DND-41 (cell line): ENCODE measurements at regions not wholly inside any gene's neighbourhood (a gene's known extent, or its start where the extent isn't known, plus 50 kb on each side); places are given as distances from the start of the nearest gene placed in this dataset.

Source experiments
- ATAC-seq: fragments of 200-7000 bp; cut with Tn5 transposase; 3 replicates; pipeline ENCODE4 v1.9.1; 2021; ENCODE audit warnings: low read depth; ENCODE audit not compliant: insufficient read depth
- DNase-seq: peaks from one replicate; pipeline ENCODE4 v3.0.0-alpha.2; 2020
- H2AFZ ChIP-seq: 2 replicates; pipeline ENCODE4 v1.6.0; 2012; ENCODE audit warnings: low read depth, low read length
- H3K27ac ChIP-seq: 2 replicates; pipeline ENCODE4 v1.5.1; 2012; ENCODE audit warnings: low read length, inconsistent platforms
- H3K27me3 ChIP-seq: fragments of 200-600 bp; sonication (generic); 2 replicates; pipeline ENCODE4 v1.6.0; 2012; ENCODE audit warnings: low read length, mild to moderate bottlenecking, inconsistent platforms; ENCODE audit not compliant: insufficient read depth, poor library complexity
- H3K36me3 ChIP-seq: 2 replicates; pipeline ENCODE4 v1.5.1; 2012; ENCODE audit warnings: low read length, inconsistent platforms; ENCODE audit not compliant: insufficient read depth
- H3K4me1 ChIP-seq: 2 replicates; pipeline ENCODE4 v1.5.1; 2012; ENCODE audit warnings: mild to moderate bottlenecking, low read length; ENCODE audit not compliant: insufficient read depth
- H3K4me2 ChIP-seq: 2 replicates; pipeline ENCODE4 v1.6.0; 2012; ENCODE audit warnings: mild to moderate bottlenecking, moderate library complexity, low read length, inconsistent platforms; ENCODE audit not compliant: insufficient read depth
- H3K4me3 ChIP-seq, 2 experiments: fragments of 200-600 bp in 1 of 2; shearing (Covaris generic) in 1 of 2; 2 replicates each; pipeline ENCODE4 v1.5.1; 2012 to 2016; ENCODE audit warnings: inconsistent platforms in 2 of 2, low read length in 2 of 2, mild to moderate bottlenecking in 2 of 2, low read depth in 1 of 2, moderate library complexity in 1 of 2
- H3K79me2 ChIP-seq: 2 replicates; pipeline ENCODE4 v1.6.0; 2012; ENCODE audit warnings: low read length, inconsistent platforms; ENCODE audit not compliant: insufficient read depth
- H3K9ac ChIP-seq: 2 replicates; pipeline ENCODE4 v1.6.0; 2012; ENCODE audit warnings: low read depth, mild to moderate bottlenecking, inconsistent platforms, low read length, moderate library complexity
- H3K9me3 ChIP-seq: 2 replicates; pipeline ENCODE4 v1.5.1; 2012; ENCODE audit warnings: low read length, moderate library complexity, mild to moderate bottlenecking, inconsistent platforms; ENCODE audit not compliant: insufficient read depth, severe bottlenecking
- H4K20me1 ChIP-seq: 2 replicates; pipeline ENCODE4 v1.6.0; 2012; ENCODE audit warnings: low read length; ENCODE audit not compliant: insufficient read depth
- CTCF ChIP-seq: IDR thresholded peaks from 2 replicates; pipeline ENCODE4 v1.5.1; 2012; ENCODE audit warnings: borderline replicate concordance, low read length, moderate library complexity, mild to moderate bottlenecking; ENCODE audit not compliant: poor library complexity, severe bottlenecking; ENCODE audit errors: extremely low read depth
- EZH2 ChIP-seq: IDR thresholded peaks from 3 replicates; pipeline ENCODE4 v1.6.1; 2012; ENCODE audit warnings: borderline replicate concordance, low read depth, mild to moderate bottlenecking, moderate library complexity, low read length, inconsistent platforms; ENCODE audit not compliant: severe bottlenecking

GRCh38 chr13:44163108-44163507 lies 210.5 kb upstream of the SERP2 start:
- Histone ChIP-seq H3K27ac (no peak overlapping the region), H3K4me1 (no peaks in the 10 kb centered on the region), H3K79me2 (no peaks in the 10 kb centered on the region), H3K36me3 (no peaks in the 10 kb centered on the region), H3K4me3 (no peak overlapping the region), H3K9me3 (no peaks in the 10 kb centered on the region), H3K4me2 (no peak overlapping the region), H3K27me3 (no peaks in the 10 kb centered on the region), H2AFZ (no peak overlapping the region), H4K20me1 (no peaks in the 10 kb centered on the region), H3K9ac (no peak overlapping the region)
- ATAC-seq (no peak), DNase-seq (no peak)
- no peak for TF ChIP-seq CTCF
- TF ChIP-seq EZH2 = no peak

GRCh38 chr13:44165221-44165888 lies 208.3 kb upstream of the SERP2 start:
- H3K36me3 ChIP-seq = no peaks in the 10 kb centered on the region
- no peaks in the 10 kb centered on the region for H4K20me1 ChIP-seq
- no peaks in the 10 kb centered on the region for H3K9me3 ChIP-seq
- H2AFZ ChIP-seq = no peak overlapping the region
- H3K4me2 ChIP-seq = no peak overlapping the region
- DNase-seq (no peak), ATAC-seq (no peak)
- no peak overlapping the region for H3K9ac ChIP-seq
- no peak for TF ChIP-seq EZH2
- no peak for TF ChIP-seq CTCF
- H3K79me2 ChIP-seq = no peaks in the 10 kb centered on the region
- no peaks in the 10 kb centered on the region for H3K27me3 ChIP-seq
- H3K4me1 ChIP-seq = no peaks in the 10 kb centered on the region
- H3K4me3 ChIP-seq = no peak overlapping the region
- H3K27ac ChIP-seq = no peak overlapping the region

- Histone ChIP-seq H3K27me3 (no peaks in the 10 kb centered on the region), H3K27ac (no peak overlapping the region), H3K4me1 (no peaks in the 10 kb centered on the region), H3K9me3 (no peaks in the 10 kb centered on the region), H3K4me2 (no peak overlapping the region), H3K4me3 (no peak overlapping the region), H3K79me2 (no peaks in the 10 kb centered on the region), H3K9ac (no peak overlapping the region), H4K20me1 (no peaks in the 10 kb centered on the region), H3K36me3 (no peaks in the 10 kb centered on the region), H2AFZ (no peak overlapping the region)
- DNase-seq (no peak), ATAC-seq (no peak)
- TF ChIP-seq EZH2 (no peak), CTCF (no peak)
Measured at GRCh38 chr13:44165889-44166496, 207.6 kb upstream of the SERP2 start.
